ENCODE measurements at regions not wholly inside any gene's neighbourhood (a gene's known extent, or its start where the extent isn't known, plus 50 kb on each side); places are given as distances from the start of the nearest gene placed in this dataset.

DNA sequence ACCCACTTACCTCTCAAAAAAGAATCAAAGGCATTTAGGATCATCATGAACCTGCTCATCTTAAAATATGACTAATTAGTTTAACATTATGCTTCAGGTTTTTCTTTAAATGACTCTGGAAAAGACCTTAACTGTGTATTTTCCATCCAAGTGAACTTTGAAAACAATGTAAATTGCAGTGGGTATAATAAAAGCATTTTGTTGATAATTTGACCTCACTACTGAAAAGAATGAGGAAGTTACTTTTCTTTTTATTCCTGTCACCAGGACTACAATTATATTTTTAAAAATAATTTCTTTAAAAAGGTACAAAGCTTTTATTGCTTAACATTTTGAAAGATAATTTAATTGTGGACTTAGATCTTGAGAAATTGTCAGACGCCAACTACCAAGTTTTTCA, 249.9 kb downstream of the ALX1 start:
- no peaks in the 10 kb centered on the region for H3K9me3 ChIP-seq (replicated peaks; ENCODE audit: control insufficient read depth, insufficient read depth, low read length)
- BruUV-seq (replicated peaks), result no TSS peak
- dilution Hi-C loops (cut with MboI; ENCODE audit: extremely low pct_ligation_motif_present, low sequenced_read_pairs), result no loop called here
- H3K4me2 ChIP-seq (ENCODE audit: insufficient read depth, low read length), result no peak overlapping the region
- no peaks in the 10 kb centered on the region for H3K9me1 ChIP-seq (replicated peaks; ENCODE audit: control insufficient read depth, extremely low read depth, insufficient read depth, low read length)
- DNase-seq (ENCODE audit: low read depth, low spot score) (no peak), FAIRE-seq (no peak)
- no peak for TF ChIP-seq POLR2AphosphoS5 (IDR thresholded peaks at IDR 0.05; ENCODE audit: insufficient read depth, low read depth, low read length)
- TF ChIP-seq, protein P1, sequence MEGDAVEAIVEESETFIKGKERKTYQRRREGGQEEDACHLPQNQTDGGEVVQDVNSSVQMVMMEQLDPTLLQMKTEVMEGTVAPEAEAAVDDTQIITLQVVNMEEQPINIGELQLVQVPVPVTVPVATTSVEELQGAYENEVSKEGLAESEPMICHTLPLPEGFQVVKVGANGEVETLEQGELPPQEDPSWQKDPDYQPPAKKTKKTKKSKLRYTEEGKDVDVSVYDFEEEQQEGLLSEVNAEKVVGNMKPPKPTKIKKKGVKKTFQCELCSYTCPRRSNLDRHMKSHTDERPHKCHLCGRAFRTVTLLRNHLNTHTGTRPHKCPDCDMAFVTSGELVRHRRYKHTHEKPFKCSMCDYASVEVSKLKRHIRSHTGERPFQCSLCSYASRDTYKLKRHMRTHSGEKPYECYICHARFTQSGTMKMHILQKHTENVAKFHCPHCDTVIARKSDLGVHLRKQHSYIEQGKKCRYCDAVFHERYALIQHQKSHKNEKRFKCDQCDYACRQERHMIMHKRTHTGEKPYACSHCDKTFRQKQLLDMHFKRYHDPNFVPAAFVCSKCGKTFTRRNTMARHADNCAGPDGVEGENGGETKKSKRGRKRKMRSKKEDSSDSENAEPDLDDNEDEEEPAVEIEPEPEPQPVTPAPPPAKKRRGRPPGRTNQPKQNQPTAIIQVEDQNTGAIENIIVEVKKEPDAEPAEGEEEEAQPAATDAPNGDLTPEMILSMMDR (IDR thresholded peaks at IDR 0.05; ENCODE audit: extremely low read depth in 1 of 2, insufficient read depth in 1 of 2, low read depth in 1 of 2, low read length in 2 of 2), result no peak
- no peak for TF ChIP-seq MYC (IDR thresholded peaks at IDR 0.05; ENCODE audit: low read depth, low read length)
- no peak for TF ChIP-seq MAX (IDR thresholded peaks at IDR 0.05; ENCODE audit: insufficient read depth, insufficient read length)
- TF ChIP-seq EZH2 (IDR thresholded peaks at IDR 0.05; ENCODE audit: borderline replicate concordance, low read depth, low read length, severe bottlenecking), result no peak
- no peak for TF ChIP-seq GATA2 (IDR thresholded peaks at IDR 0.05; ENCODE audit: insufficient read depth, insufficient read length, low read depth, low read length)
- H3K9ac ChIP-seq (replicated peaks; ENCODE audit: extremely low read depth, insufficient read depth, low read length), result no peak overlapping the region
- H2AFZ ChIP-seq (ENCODE audit: low read depth, low read length), result no peak overlapping the region
- H3K4me1 ChIP-seq (ENCODE audit: control insufficient read depth, extremely low read depth, insufficient read depth, low read length), result no peaks in the 10 kb centered on the region
- H3K4me3 ChIP-seq (replicated peaks in 1 of 3; ENCODE audit: insufficient read depth in 1 of 3, low read depth in 1 of 3, low read length in 3 of 3), result no peak overlapping the region
- H4K20me1 ChIP-seq (replicated peaks; ENCODE audit: control insufficient read depth, extremely low read depth, insufficient read depth, low read length), result no peaks in the 10 kb centered on the region
- no peak overlapping the region for H3K27ac ChIP-seq (ENCODE audit: insufficient read depth, low read depth, low read length)
- intact Hi-C loops (cut with micrococcal nuclease), result no loop called here
- CTCF ChIA-PET, result interaction anchor here (0.8 to 2.0 kb wide), 5 partner anchors 10 to 343 kb away, joined by 3 to 5 read pairs (median 3); no protein-coding TSS in a partner anchor
- H3K27me3 ChIP-seq (ENCODE audit: control insufficient read depth in 2 of 2, insufficient read depth in 2 of 2, low read length in 2 of 2), result no peaks in the 10 kb centered on the region
- POLR2A ChIA-PET, result no interaction called here
- H3K79me2 ChIP-seq (ENCODE audit: control insufficient read depth, insufficient read depth, low read length), result no peaks in the 10 kb centered on the region
- H3K36me3 ChIP-seq (ENCODE audit: control insufficient read depth in 2 of 2, extremely low read depth in 1 of 2, insufficient read depth in 2 of 2, low read length in 2 of 2), result no peaks in the 10 kb centered on the region
